ENCODE measurements at regions not wholly inside any gene's neighbourhood (a gene's known extent, or its start where the extent isn't known, plus 50 kb on each side); places are given as distances from the start of the nearest gene placed in this dataset.

GRCh38 chr18:24540896-24541295 is 80.5 kb downstream of the HRH4 start (continued):
- TF ChIP-seq, protein P1, sequence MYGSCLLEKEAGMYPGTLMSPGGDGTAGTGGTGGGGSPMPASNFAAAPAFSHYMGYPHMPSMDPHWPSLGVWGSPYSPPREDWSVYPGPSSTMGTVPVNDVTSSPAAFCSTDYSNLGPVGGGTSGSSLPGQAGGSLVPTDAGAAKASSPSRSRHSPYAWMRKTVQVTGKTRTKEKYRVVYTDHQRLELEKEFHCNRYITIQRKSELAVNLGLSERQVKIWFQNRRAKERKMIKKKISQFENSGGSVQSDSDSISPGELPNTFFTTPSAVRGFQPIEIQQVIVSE (CRISPR knock-in tag; IDR thresholded peaks at IDR 0.05; ENCODE audit: borderline replicate concordance): no peak
- TF ChIP-seq ZMAT4 (CRISPR knock-in tag; IDR thresholded peaks at IDR 0.05): no peak

DNA sequence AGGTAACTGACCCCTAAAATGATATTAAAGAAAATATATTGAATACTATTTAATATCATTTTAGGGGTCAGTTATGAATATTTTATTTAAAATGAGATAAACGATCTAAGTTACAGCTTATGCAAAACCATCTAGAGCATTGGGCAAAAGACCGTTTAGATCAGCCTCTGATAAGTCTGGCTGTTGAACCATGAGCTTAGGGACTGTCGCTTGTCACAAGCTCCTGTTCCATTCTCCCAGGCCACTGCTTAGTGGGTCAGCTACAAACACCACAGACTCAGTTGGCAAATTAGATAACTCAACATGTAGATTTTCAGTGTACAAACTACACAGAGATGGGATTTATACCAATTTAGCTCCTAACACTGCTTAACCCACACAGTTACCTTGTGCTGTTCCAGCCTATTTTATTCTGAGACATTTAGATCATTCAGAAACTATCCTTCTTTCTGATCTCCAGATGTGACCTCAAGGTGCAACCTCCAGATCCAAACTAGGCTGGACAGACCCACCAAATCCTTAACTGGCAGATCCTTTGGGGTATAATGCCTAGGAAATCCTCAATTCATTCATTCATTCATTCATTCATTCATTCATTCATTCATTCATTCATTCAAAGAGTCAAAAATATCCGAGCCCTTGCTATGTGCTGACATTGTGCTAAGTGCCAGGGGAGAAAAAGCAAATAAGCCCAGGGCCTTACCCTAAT is 82.8 kb downstream of the HRH4 start:
- CTCF ChIA-PET: interaction anchor here (0.6 to 6.3 kb wide), 38 partner anchors 9 to 1609 kb away, joined by 3 to 103 read pairs (median 4); no protein-coding TSS in a partner anchor
- no peaks in the 10 kb centered on the region for H3K27me3 Mint-ChIP-seq (ENCODE audit: low read depth)
- H3K4me1 Mint-ChIP-seq: peaks cover 24% of the 10 kb centered on the region
- DNase-seq (ENCODE audit: low spot score): no peak
- ATAC-seq: no peak; the same call in 1 of the 2 replicates
- POLR2A ChIA-PET: interaction anchor here (1.1 kb wide), 1 partner anchor 183 kb away, joined by 4 read pairs; no protein-coding TSS in a partner anchor
- H3K27ac Mint-ChIP-seq: no peak overlapping the region
- H3K36me3 Mint-ChIP-seq: no peaks in the 10 kb centered on the region
- no peaks in the 10 kb centered on the region for H3K9me3 Mint-ChIP-seq
- TF ChIP-seq JUN (CRISPR knock-in tag; IDR thresholded peaks at IDR 0.05) (no peak), ZMAT4 (CRISPR knock-in tag; IDR thresholded peaks at IDR 0.05) (no peak), E2F5 (CRISPR knock-in tag; IDR thresholded peaks at IDR 0.05) (no peak), FOXP1 (CRISPR knock-in tag; IDR thresholded peaks at IDR 0.05; ENCODE audit: borderline replicate concordance) (no peak), ZNF423 (CRISPR knock-in tag; IDR thresholded peaks at IDR 0.05) (no peak), AR (CRISPR knock-in tag; IDR thresholded peaks at IDR 0.05) (no peak), KAT7 (CRISPR knock-in tag; IDR thresholded peaks at IDR 0.05; ENCODE audit: borderline replicate concordance) (no peak), ATF1 (CRISPR knock-in tag; IDR thresholded peaks at IDR 0.05) (no peak)
- TF ChIP-seq, protein P2, sequence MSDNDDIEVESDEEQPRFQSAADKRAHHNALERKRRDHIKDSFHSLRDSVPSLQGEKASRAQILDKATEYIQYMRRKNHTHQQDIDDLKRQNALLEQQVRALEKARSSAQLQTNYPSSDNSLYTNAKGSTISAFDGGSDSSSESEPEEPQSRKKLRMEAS (CRISPR knock-in tag; IDR thresholded peaks at IDR 0.05): no peak
- no peak overlapping the region for H3K4me3 Mint-ChIP-seq

- no peaks in the 10 kb centered on the region for H3K36me3 Mint-ChIP-seq
- H3K4me1 Mint-ChIP-seq: peaks cover 24% of the 10 kb centered on the region
- no peaks in the 10 kb centered on the region for H3K27me3 Mint-ChIP-seq (ENCODE audit: low read depth)
- no peak overlapping the region for H3K4me3 Mint-ChIP-seq
- no peaks in the 10 kb centered on the region for H3K9me3 Mint-ChIP-seq
- TF ChIP-seq SMAD4 (CRISPR knock-in tag; IDR thresholded peaks at IDR 0.05) (no peak), EMX1 (CRISPR knock-in tag; IDR thresholded peaks at IDR 0.05) (no peak), NR1H2 (CRISPR knock-in tag; IDR thresholded peaks at IDR 0.05) (no peak), ZNF423 (CRISPR knock-in tag; IDR thresholded peaks at IDR 0.05) (no peak), AR (CRISPR knock-in tag; IDR thresholded peaks at IDR 0.05) (no peak), CTCF (IDR thresholded peaks at IDR 0.05) (peak; percentile 35; the same call in 1 of the 2 replicates), USF2 (CRISPR knock-in tag; IDR thresholded peaks at IDR 0.05) (no peak)
- ATAC-seq (peak; percentile 65), DNase-seq (ENCODE audit: low spot score) (no peak)
- CTCF ChIA-PET: interaction anchor here (0.6 to 6.3 kb wide), 38 partner anchors 9 to 1609 kb away, joined by 3 to 103 read pairs (median 4); no protein-coding TSS in a partner anchor
- no peak overlapping the region for H3K27ac Mint-ChIP-seq
- POLR2A ChIA-PET: interaction anchor here (1.1 kb wide), 1 partner anchor 183 kb away, joined by 4 read pairs; no protein-coding TSS in a partner anchor
Measured at GRCh38 chr18:24543795-24544498, 83.5 kb downstream of the HRH4 start.

Data from WTC11 (cell line).